Pancreas (tissue), 10 donors: ENCODE measurements at regions not wholly inside any gene's neighbourhood (a gene's known extent, or its start where the extent isn't known, plus 50 kb on each side); places are given as distances from the start of the nearest gene placed in this dataset.

Experiments used
- ATAC-seq, 4 donors: fragments of 200-7000 bp; cut with Tn5 transposase; one replicate each; pipeline versions ENCODE4 v1.8.0 to v1.9.1; 2020; ENCODE audit warnings: mild to moderate bottlenecking in 4 of 4, moderate library complexity in 4 of 4
- DNase-seq, 6 donors: peaks; one replicate each; pipeline ENCODE4 v3.0.0-alpha.2; 2020
- FAIRE-seq: peaks from 2 replicates; lab custom pipeline; 2012; peaks lifted over from hg19 to GRCh38; lab: Jason Lieb, UNC
- H3K27ac ChIP-seq, 4 donors: fragments of 200-600 bp; sonication (generic); 1 replicate in 3 of 4; 2 replicates in 1 of 4; pipeline versions ENCODE4 v1.5.0 to v1.8.0; 2020
- H3K27me3 ChIP-seq, 4 donors: fragments of 200-600 bp; one replicate each; pipeline ENCODE4 v1.8.0; 2021
- H3K36me3 ChIP-seq, 3 donors: fragments of 200-600 bp; sonication (generic) in 1 of 3; one replicate each; pipeline versions ENCODE4 v1.5.0 to v1.8.0; 2020 to 2021
- H3K4me1 ChIP-seq, 3 donors: fragments of 200-600 bp; one replicate each; pipeline ENCODE4 v1.8.0; 2021
- H3K4me3 ChIP-seq, 4 donors: fragments of 200-600 bp; sonication (generic) in 2 of 4; one replicate each; pipeline versions ENCODE4 v1.5.0 to v1.8.0; 2020 to 2021
- H3K9me3 ChIP-seq, 4 donors: fragments of 200-600 bp; one replicate each; pipeline ENCODE4 v1.8.0; 2021
- WGBS, 2 donors: extraction: QIAGEN DNeasy Blood & Tissue Kit; methylation state at CpG; one replicate each; pipeline ENCODE4 v1.1.7; 2013; 5-methylcytosine and 5-hydroxymethylcytosine counted together
- intact Hi-C, 3 donors: fragments of 100-400 bp; cut with DNase I; formaldehyde crosslinking; loops; one replicate each; pipeline versions ENCODE4 v1.11.1 to v1.14.2; 2022
- TF ChIP-seq, protein P1 (sequence below), 4 donors: fragments of 200-600 bp; sonication (generic) in 3 of 4; IDR thresholded peaks; one replicate each; pipeline versions ENCODE4 v1.5.0 to v1.8.0; 2021; ENCODE audit warnings: antibody characterized with exemption in 4 of 4
- donor health status: healthy with polysubstance abuse.
- donor health status: DM: no; HTN: no; CAD: no; lungs with moderate emphysema.
- donor health status: DM: no; HTN: no; CAD: no.
- donor health status: control.
- donor health status: control.
- donor health status: Bipolar disorder and iron deficiency.
- donor health status: DM: yes; HTN: yes; CAD: no.
- donor health status: DM: no; HTN: no; CAD: no.
- donor health status: DM: no; HTN: no; CAD: no.
- donor health status: DM: yes; HTN: yes; CAD: no.

DNA sequence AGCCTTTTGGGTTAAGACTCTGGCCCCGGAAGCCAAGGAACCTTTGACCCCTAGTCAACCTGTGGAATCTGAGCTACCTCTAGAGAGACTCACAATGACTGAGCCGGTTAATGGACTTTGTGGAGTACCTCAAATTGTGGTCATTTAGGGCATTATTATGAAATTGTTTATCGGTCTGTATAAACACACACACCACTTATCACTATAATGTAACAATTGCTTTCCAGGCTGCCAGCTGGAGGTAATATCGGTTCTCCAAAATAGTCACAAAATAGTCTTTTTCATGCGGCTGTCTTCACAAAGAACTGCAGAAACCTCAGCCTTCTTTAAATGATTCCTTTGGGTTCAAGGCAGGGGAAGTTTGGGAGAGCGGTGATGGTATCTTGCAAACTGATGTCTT, 144.2 kb downstream of the DACT1 start:
- ATAC-seq (no peak), DNase-seq (no peak), FAIRE-seq (no peak)
- no peak overlapping the region for H3K4me3 ChIP-seq
- no peaks in the 10 kb centered on the region for H3K27me3 ChIP-seq
- TF ChIP-seq, protein P1, sequence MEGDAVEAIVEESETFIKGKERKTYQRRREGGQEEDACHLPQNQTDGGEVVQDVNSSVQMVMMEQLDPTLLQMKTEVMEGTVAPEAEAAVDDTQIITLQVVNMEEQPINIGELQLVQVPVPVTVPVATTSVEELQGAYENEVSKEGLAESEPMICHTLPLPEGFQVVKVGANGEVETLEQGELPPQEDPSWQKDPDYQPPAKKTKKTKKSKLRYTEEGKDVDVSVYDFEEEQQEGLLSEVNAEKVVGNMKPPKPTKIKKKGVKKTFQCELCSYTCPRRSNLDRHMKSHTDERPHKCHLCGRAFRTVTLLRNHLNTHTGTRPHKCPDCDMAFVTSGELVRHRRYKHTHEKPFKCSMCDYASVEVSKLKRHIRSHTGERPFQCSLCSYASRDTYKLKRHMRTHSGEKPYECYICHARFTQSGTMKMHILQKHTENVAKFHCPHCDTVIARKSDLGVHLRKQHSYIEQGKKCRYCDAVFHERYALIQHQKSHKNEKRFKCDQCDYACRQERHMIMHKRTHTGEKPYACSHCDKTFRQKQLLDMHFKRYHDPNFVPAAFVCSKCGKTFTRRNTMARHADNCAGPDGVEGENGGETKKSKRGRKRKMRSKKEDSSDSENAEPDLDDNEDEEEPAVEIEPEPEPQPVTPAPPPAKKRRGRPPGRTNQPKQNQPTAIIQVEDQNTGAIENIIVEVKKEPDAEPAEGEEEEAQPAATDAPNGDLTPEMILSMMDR (IDR thresholded peaks at IDR 0.05) = no peak
- H3K27ac ChIP-seq = no peak overlapping the region
- intact Hi-C loops = no loop called here
- no peaks in the 10 kb centered on the region for H3K9me3 ChIP-seq
- no peaks in the 10 kb centered on the region for H3K36me3 ChIP-seq
- WGBS, 2 donors = 75 to 76% methylated on average over 6 of the region's 6 CpGs
- H3K4me1 ChIP-seq = no peaks in the 10 kb centered on the region

DNA sequence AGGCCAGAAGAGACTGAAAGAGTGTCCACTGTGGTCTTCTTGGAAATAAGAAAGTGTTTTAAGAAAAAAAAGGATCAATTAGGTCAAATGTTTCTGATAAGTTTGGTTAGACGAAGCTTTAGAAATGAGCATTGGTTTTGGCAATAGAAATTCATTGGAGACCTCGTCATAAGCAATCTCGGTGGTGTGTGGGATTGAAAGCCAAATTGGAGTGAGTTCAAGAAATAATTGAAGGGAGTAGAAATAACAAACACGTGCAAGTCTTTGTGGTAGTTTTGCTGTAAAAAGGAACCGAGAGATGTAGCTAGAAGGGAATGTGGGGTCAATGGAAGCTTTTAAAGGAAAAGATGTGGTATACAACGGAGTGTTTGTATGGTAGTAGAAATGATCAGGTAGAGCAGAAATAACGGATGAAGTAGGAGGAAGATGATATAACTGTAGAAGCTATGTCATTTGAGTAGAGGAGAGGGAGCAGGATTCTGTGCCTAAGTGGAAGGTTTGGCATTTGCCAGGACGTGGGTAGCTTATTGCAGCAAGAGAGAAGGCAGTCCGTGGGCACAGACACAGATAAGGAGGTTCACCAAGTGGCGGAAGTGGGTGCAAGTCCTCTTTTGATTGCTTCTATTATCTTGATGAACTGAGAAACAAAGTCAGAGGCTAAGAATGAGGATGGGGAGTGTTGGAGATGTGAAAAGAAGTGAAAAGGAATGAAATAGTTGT, 146.2 kb downstream of the DACT1 start:
- Histone ChIP-seq H3K9me3 (no peaks in the 10 kb centered on the region), H3K4me1 (no peaks in the 10 kb centered on the region), H3K4me3 (no peak overlapping the region), H3K27ac (no peak overlapping the region), H3K27me3 (no peaks in the 10 kb centered on the region), H3K36me3 (no peaks in the 10 kb centered on the region)
- TF ChIP-seq, protein P1 (IDR thresholded peaks at IDR 0.05) = no peak
- WGBS, 2 donors = 54 to 64% methylated on average over 10 of the region's 10 CpGs
- DNase-seq (no peak), FAIRE-seq (no peak), ATAC-seq (no peak)
- intact Hi-C loops = no loop called here

DNA sequence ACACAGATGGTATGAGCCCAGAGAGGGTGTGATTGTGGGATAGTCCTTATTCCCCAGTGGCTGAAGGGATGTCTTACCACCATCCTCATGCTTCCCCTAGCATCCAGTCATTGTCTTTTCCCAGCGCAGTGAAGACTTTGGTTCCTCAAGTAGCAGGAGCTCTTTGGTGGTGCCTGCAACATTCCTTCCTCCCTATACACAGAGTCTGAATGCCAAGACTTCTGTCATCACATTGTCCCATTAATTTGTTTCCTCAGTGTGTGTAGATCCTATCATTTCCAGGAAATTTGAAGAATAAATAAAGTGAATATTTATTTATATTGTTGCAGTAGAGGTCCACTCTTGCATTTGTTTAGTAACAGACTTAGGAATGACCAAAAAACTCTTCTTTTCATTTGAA, 147.2 kb downstream of the DACT1 start:
- no peak overlapping the region for H3K27ac ChIP-seq
- FAIRE-seq (no peak), DNase-seq (no peak), ATAC-seq (no peak)
- intact Hi-C loops = no loop called here
- no peaks in the 10 kb centered on the region for H3K4me1 ChIP-seq
- no peaks in the 10 kb centered on the region for H3K9me3 ChIP-seq
- H3K4me3 ChIP-seq = no peak overlapping the region
- H3K27me3 ChIP-seq = no peaks in the 10 kb centered on the region
- no peaks in the 10 kb centered on the region for H3K36me3 ChIP-seq
- TF ChIP-seq, protein P1 (IDR thresholded peaks at IDR 0.05) = no peak
- 74 to 85% methylated on average over 1 of the region's 1 CpG for WGBS, 2 donors

DNA sequence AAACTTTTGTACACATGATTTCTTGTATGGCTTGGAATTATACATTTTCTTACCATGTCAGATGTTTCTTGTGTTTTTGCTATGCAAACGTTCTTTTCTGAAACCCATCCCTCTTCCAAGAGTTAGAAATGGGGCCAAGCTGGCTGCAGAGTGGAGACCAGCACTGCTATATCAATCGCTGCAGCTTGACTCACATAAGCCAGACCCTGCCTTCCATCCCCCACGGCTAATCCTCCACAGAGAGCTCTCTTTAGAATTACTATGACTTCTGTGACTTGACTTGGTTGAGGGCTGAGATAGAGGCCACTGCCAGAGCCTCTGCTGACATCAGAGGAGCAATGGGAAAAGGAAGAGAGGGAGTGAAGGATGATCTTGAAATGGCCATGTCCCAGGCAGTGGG, 147.9 kb downstream of the DACT1 start:
- FAIRE-seq (no peak), ATAC-seq (no peak), DNase-seq (no peak)
- intact Hi-C loops = no loop called here
- Histone ChIP-seq H3K27ac (no peak overlapping the region), H3K4me1 (no peaks in the 10 kb centered on the region), H3K27me3 (no peaks in the 10 kb centered on the region), H3K9me3 (no peaks in the 10 kb centered on the region), H3K36me3 (no peaks in the 10 kb centered on the region), H3K4me3 (no peak overlapping the region)
- TF ChIP-seq, protein P1 (IDR thresholded peaks at IDR 0.05) = no peak
- WGBS, 2 donors = 35 to 45% methylated on average over 3 of the region's 3 CpGs

DNA sequence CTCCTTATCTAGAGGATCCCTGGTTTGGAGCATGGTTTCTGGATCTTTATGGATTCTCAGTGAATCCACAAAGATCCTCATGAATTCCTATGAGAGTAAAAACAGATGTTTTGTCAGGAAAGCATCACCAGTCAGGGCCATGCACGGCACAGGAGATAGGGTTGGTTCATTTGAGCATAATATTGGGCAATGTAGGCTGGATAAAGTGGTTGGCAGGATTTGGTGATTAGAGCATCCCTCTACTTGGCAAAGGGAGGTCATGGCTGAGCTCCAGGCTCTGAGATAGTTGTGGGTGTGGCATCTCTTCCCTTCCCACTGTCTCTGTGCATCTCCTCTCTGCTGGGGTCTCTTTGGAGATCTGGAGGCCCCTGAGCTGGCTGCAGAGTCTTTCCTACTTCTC, 149.8 kb downstream of the DACT1 start:
- no peaks in the 10 kb centered on the region for H3K9me3 ChIP-seq
- H3K4me3 ChIP-seq = no peak overlapping the region
- H3K4me1 ChIP-seq = no peaks in the 10 kb centered on the region
- H3K36me3 ChIP-seq = no peaks in the 10 kb centered on the region
- ATAC-seq (no peak), DNase-seq (no peak), FAIRE-seq (no peak)
- no peak overlapping the region for H3K27ac ChIP-seq
- TF ChIP-seq, protein P1 (IDR thresholded peaks at IDR 0.05) = no peak
- intact Hi-C loops = no loop called here
- 69 to 79% methylated on average over 1 of the region's 1 CpG for whole genome bisulfite sequencing, 2 donors
- H3K27me3 ChIP-seq = no peaks in the 10 kb centered on the region
